ENCODE measurements at regions not wholly inside any gene's neighbourhood (a gene's known extent, or its start where the extent isn't known, plus 50 kb on each side); places are given as distances from the start of the nearest gene placed in this dataset.

DNA sequence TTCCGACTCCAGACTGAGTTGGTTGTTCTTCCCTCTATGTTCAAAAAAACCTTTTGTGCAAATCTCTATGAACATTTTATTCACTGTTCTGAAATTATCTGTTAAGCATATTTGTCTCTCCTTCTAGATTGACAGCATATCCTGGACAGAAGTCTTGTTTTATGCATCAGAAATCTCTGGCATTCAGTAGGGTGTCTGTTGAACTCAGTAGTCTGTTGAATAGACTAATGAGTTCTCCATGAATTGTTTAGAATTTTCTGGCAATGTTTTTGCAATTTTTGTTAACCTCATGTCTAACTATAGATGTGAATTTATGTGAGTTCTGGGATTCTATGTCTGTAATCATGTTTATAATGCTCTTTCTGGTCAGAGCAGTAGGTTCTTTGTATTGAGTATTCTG lies 222.5 kb upstream of the KCNMB2 start:
- H3K36me3 ChIP-seq, result no peaks in the 10 kb centered on the region
- no peaks in the 10 kb centered on the region for H3K9me3 ChIP-seq
- DNase-seq, result no peak
- H3K4me1 ChIP-seq, result no peaks in the 10 kb centered on the region
- TF ChIP-seq, protein P1, sequence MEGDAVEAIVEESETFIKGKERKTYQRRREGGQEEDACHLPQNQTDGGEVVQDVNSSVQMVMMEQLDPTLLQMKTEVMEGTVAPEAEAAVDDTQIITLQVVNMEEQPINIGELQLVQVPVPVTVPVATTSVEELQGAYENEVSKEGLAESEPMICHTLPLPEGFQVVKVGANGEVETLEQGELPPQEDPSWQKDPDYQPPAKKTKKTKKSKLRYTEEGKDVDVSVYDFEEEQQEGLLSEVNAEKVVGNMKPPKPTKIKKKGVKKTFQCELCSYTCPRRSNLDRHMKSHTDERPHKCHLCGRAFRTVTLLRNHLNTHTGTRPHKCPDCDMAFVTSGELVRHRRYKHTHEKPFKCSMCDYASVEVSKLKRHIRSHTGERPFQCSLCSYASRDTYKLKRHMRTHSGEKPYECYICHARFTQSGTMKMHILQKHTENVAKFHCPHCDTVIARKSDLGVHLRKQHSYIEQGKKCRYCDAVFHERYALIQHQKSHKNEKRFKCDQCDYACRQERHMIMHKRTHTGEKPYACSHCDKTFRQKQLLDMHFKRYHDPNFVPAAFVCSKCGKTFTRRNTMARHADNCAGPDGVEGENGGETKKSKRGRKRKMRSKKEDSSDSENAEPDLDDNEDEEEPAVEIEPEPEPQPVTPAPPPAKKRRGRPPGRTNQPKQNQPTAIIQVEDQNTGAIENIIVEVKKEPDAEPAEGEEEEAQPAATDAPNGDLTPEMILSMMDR (IDR thresholded peaks at IDR 0.05; ENCODE audit: low read depth, low read length), result no peak
- no peaks in the 10 kb centered on the region for H3K27me3 ChIP-seq
- H3K4me3 ChIP-seq (ENCODE audit: low read depth, low read length), result no peak overlapping the region

DNA sequence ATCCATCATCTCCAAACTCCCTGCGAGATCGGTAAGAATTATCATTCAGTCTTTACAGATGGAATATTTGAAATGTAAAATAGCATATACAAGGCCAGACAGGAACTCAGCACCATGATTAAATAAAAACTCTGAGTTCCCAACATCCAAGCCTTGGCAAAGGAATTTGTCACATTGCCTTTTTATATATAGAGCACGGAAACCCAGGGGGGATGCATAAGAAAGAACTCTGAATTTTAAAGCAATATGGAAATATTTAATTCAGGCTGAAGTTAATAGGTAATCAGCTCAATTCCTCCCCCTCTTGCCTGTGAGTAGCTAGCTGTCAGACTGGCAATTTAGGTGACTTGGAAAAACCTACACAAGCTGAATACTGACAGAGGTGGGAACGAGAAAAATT lies 217.9 kb upstream of the KCNMB2 start:
- TF ChIP-seq, protein P1 (IDR thresholded peaks at IDR 0.05; ENCODE audit: low read depth, low read length), result no peak
- no peaks in the 10 kb centered on the region for H3K27me3 ChIP-seq
- no peaks in the 10 kb centered on the region for H3K9me3 ChIP-seq
- no peak overlapping the region for H3K4me3 ChIP-seq (ENCODE audit: low read depth, low read length)
- H3K36me3 ChIP-seq, result no peaks in the 10 kb centered on the region
- H3K4me1 ChIP-seq, result peaks cover 16% of the 10 kb centered on the region
- DNase-seq, result no peak

DNA sequence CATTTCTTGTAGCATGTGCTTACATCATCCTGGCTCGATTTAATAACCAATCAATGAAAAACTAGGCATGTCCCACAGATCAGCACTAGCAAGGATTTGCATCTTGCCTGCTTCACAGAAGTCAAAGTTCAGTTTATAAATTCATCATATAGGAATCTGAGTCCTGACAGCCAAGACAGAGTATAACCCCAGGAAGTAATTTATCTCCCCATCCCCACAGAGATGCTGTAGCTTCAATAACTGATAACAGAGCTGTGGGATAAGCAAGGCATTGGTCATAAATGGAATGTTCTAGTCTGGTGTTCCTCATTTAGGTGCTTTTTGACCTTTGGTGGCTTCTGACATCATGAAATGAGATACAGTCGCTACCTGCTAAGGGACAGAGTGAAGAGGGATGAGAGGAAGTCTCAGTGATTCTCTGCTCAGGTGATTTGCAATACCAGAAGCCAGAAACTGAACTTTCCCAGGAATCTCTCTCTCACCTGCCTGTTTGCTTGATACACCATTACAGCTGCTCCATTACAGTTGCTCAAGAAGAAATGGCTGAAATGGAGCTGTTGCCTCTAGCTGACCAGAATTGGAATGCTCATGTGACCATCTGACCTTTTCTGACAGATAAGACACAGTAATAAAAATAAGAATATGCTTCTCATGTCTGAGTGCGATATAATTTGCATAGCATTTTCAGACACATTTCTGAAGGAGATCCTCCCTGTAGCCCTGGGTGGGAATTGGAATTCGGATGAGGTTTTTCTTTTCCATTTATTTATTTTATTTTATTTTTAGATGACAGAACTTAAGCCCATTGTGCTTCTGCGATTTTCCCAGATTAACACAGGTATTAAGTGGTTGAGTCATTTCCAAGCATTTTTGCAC lies 217.1 kb upstream of the KCNMB2 start:
- Histone ChIP-seq H3K9me3 (no peaks in the 10 kb centered on the region), H3K27me3 (no peaks in the 10 kb centered on the region), H3K4me1 (peaks cover 16% of the 10 kb centered on the region), H3K4me3 (ENCODE audit: low read depth, low read length) (no peak overlapping the region), H3K36me3 (no peaks in the 10 kb centered on the region)
- TF ChIP-seq, protein P1 (IDR thresholded peaks at IDR 0.05; ENCODE audit: low read depth, low read length), result no peak
- DNase-seq, result no peak

DNA sequence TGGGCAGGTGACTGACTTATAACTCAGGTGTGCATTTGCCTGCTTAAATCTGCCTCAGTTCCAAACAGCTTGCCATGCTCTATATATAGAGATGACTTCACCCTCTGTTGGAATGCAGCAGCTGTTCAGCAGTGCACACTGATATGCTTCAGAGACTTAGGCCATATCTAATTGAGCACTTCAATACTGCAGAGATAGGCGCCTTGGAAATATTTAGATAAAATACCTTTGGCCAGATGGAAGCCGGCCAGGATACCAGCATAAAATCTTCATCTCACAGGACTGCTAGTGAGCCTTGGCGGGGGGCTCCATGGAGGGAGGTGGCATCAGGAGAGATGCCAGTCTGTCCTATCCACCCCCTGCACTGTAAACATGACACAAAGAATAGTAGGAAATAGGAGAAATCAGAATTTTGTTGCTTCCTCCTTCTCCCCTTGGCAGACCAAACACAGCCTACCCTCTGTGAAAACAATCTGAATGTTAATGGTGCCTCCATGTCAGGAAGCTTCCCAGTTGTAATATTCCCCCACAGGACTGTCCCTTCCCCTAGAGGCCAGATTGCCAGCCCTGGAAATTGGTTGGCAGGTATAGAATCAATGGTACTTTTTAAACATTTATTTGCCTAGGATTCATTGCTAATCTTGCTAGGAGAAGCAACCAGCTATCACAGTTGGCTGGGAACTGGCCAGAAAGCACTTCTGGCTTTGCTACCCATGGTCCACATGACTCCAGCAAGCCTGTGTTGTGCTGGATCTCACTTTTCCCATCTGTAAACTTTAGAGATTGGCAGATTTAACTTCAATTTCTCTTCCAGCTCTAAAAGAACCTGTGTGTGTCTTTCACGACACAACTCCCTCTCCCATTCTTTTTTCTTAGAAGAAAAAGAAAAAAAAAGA lies 215.5 kb upstream of the KCNMB2 start:
- Histone ChIP-seq H3K9me3 (no peaks in the 10 kb centered on the region), H3K4me1 (peaks cover 26% of the 10 kb centered on the region), H3K4me3 (ENCODE audit: low read depth, low read length) (no peak overlapping the region), H3K27me3 (no peaks in the 10 kb centered on the region), H3K36me3 (no peaks in the 10 kb centered on the region)
- peak; percentile 14 for DNase-seq
- TF ChIP-seq, protein P1 (IDR thresholded peaks at IDR 0.05; ENCODE audit: low read depth, low read length), result no peak; the same call in 1 of the 2 replicates

DNA sequence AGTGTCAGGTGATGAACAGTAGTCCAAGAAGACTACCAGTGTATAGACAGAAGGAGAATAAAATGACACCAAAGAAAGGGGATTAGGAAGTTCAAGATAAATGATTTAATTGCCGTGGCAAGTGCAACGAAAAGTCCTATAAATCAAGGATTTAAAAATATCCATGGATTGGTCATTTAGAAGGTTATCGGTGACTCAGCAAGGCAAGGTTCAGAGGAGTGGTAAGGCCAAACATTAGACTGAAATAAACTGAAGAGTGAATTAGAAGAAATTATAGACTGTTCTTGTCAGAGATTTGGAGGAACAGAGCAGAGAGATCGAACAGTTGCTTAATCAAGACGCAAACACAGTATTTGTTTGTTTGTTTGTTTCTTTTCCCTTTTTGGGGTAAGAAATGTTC lies 211.9 kb upstream of the KCNMB2 start:
- TF ChIP-seq, protein P1 (IDR thresholded peaks at IDR 0.05; ENCODE audit: low read depth, low read length), result no peak
- no peak for DNase-seq
- no peak overlapping the region for H3K4me3 ChIP-seq (ENCODE audit: low read depth, low read length)

More for the DNA sequence above, 211.9 kb upstream of the KCNMB2 start:
- Histone ChIP-seq H3K9me3 (no peaks in the 10 kb centered on the region), H3K36me3 (no peaks in the 10 kb centered on the region), H3K27me3 (no peaks in the 10 kb centered on the region), H3K4me1 (peaks cover 26% of the 10 kb centered on the region)

All from BE2C (cell line).